HCT116 (cell line): ENCODE measurements at regions not wholly inside any gene's neighbourhood (a gene's known extent, or its start where the extent isn't known, plus 50 kb on each side); places are given as distances from the start of the nearest gene placed in this dataset.

Source experiments
- ATAC-seq: fragments of 200-7000 bp; cut with Tn5 transposase; 2 replicates; pipeline ENCODE4 v1.9.1; 2020; ENCODE audit warnings: mild to moderate bottlenecking, moderate library complexity
- BruUV-seq: library from RNA; stranded (reverse); fragments of 400-500 nt; replicated peaks from 2 replicates; lab custom pipeline; 2021; lab: Mats Ljungman, UMichigan
- CTCF ChIA-PET: fragments of 300-600 bp; sonication (Branson Sonifier 250); formaldehyde crosslinking; loops from one replicate; lab custom pipeline; 2021; ENCODE audit warnings: antibody characterized with exemption; lab: Charles Lee
- POLR2A ChIA-PET: fragments of 300-600, 350-600 bp; sonication (Branson Sonifier 250); formaldehyde crosslinking; loops from one replicate; lab custom pipeline; 2021; ENCODE audit warnings: antibody characterized with exemption; lab: Charles Lee
- RAD21 ChIA-PET, 2 experiments: fragments of 300-600 bp; sonication (Branson Sonifier 250); formaldehyde crosslinking; loops; one replicate each; lab custom pipeline; 2023; ENCODE audit warnings: low total read pairs in 2 of 2; ENCODE audit not compliant: uncharacterized antibody in 2 of 2, unreplicated experiment in 2 of 2, low non-redundant PET in 1 of 2; lab: Charles Lee
- DNase-seq: peaks from one replicate; pipeline ENCODE4 v3.0.0-alpha.2; 2010; ENCODE audit warnings: low read depth, low spot score
- H2AFZ ChIP-seq: fragments of 200-600 bp; shearing (Covaris generic), sonication (generic); 2 replicates; pipeline ENCODE4 v1.6.1; 2017; ENCODE audit warnings: low read depth, mixed run types, mixed read lengths, antibody characterized with exemption, low read length; ENCODE audit not compliant: poor library complexity, severe bottlenecking
- H3K27ac ChIP-seq: 2 replicates; pipeline ENCODE4 v1.5.1; 2012; ENCODE audit warnings: low read depth, low read length
- H3K27me3 ChIP-seq: fragments of 200-600 bp; sonication (generic); 2 replicates; pipeline ENCODE4 v1.6.1; 2016; ENCODE audit warnings: mixed run types, low read length, mixed read lengths; ENCODE audit not compliant: insufficient read depth
- H3K36me3 ChIP-seq, 2 experiments: fragments of 200-500 bp in 1 of 2; fragments of 200-600 bp in 1 of 2; sonication (Bioruptor generic) in 1 of 2; sonication (generic) in 1 of 2; 2 replicates each; pipeline versions ENCODE4 v1.5.1 to v1.6.1; 2014 to 2016; ENCODE audit warnings: low read length in 2 of 2, inconsistent platforms in 1 of 2, mixed read lengths in 1 of 2, mixed run types in 1 of 2; ENCODE audit not compliant: insufficient read depth in 2 of 2, control insufficient read depth in 1 of 2
- H3K4me1 ChIP-seq, 2 experiments: fragments of 200-600 bp in 1 of 2; sonication (generic) in 1 of 2; 2 replicates each; pipeline versions ENCODE4 v1.5.1 to v1.6.1; 2012 to 2017; ENCODE audit warnings: low read length in 2 of 2, inconsistent platforms in 1 of 2, mild to moderate bottlenecking in 1 of 2, mixed read lengths in 1 of 2, mixed run types in 1 of 2, moderate library complexity in 1 of 2; ENCODE audit not compliant: insufficient read depth in 2 of 2, control insufficient read depth in 1 of 2
- H3K4me2 ChIP-seq: fragments of 200-600 bp; sonication (generic); 2 replicates; pipeline ENCODE4 v1.6.1; 2017; ENCODE audit warnings: mixed run types, low read length, mixed read lengths
- H3K4me3 ChIP-seq, 2 experiments: fragments of 200-600 bp in 1 of 2; sonication (generic) in 1 of 2; replicated peaks in 1 of 2; 2 replicates each; pipeline ENCODE4 v1.5.1; 2011 to 2016; ENCODE audit warnings: low read length in 2 of 2, control low read depth in 1 of 2, low read depth in 1 of 2, mild to moderate bottlenecking in 1 of 2, mixed read lengths in 1 of 2, mixed run types in 1 of 2
- H3K79me2 ChIP-seq: fragments of 200-600 bp; sonication (generic); 2 replicates; pipeline ENCODE4 v1.6.1; 2017; ENCODE audit warnings: mild to moderate bottlenecking, mixed run types, low read length, moderate library complexity, mixed read lengths; ENCODE audit not compliant: insufficient read depth
- H3K9ac ChIP-seq: fragments of 200-600 bp; sonication (generic); 2 replicates; pipeline ENCODE4 v1.6.1; 2016; ENCODE audit warnings: low read length, mixed read lengths
- H3K9me2 ChIP-seq: fragments of 200-600 bp; sonication (generic), shearing (Covaris generic); 2 replicates; pipeline ENCODE4 v1.6.1; 2017; ENCODE audit warnings: mixed run types, mild to moderate bottlenecking, moderate library complexity; ENCODE audit not compliant: insufficient read depth
- H3K9me3 ChIP-seq, 2 experiments: fragments of 200-500 bp in 1 of 2; fragments of 200-600 bp in 1 of 2; sonication (Bioruptor generic) in 1 of 2; sonication (generic) in 1 of 2; 2 replicates each; pipeline ENCODE4 v1.6.1; 2014 to 2017; ENCODE audit warnings: low read length in 2 of 2, mixed read lengths in 2 of 2, inconsistent platforms in 1 of 2, low read depth in 1 of 2, mild to moderate bottlenecking in 1 of 2, mixed run types in 1 of 2, moderate library complexity in 1 of 2; ENCODE audit not compliant: control insufficient read depth in 1 of 2, insufficient read depth in 1 of 2
- H4K20me1 ChIP-seq: fragments of 200-600 bp; sonication (generic), shearing (Covaris generic); 2 replicates; pipeline ENCODE4 v1.6.1; 2017; ENCODE audit warnings: mixed run types, mild to moderate bottlenecking, moderate library complexity; ENCODE audit not compliant: insufficient read depth
- CEBPB ChIP-seq: IDR thresholded peaks from 2 replicates; pipeline ENCODE4 v1.6.1; 2012; ENCODE audit warnings: low read depth
- EGR1 ChIP-seq: IDR thresholded peaks from 2 replicates; pipeline ENCODE4 v1.6.1; 2012; ENCODE audit warnings: low read depth
- ELF1 ChIP-seq: IDR thresholded peaks from 2 replicates; pipeline ENCODE4 v1.6.1; 2012; ENCODE audit warnings: low read depth, borderline replicate concordance
- EZH2 ChIP-seq: fragments of 200-600 bp; sonication (generic); IDR thresholded peaks from 2 replicates; pipeline ENCODE4 v1.6.1; 2017; ENCODE audit warnings: antibody characterized with exemption, mixed run types
- EZH2phosphoT487 ChIP-seq: fragments of 200-600 bp; IDR thresholded peaks from 2 replicates; pipeline ENCODE4 v1.6.1; 2018; ENCODE audit warnings: antibody characterized with exemption, borderline replicate concordance
- FOSL1 ChIP-seq: IDR thresholded peaks from 2 replicates; pipeline ENCODE4 v1.6.1; 2012; ENCODE audit warnings: low read depth
- JUND ChIP-seq: IDR thresholded peaks from 2 replicates; pipeline ENCODE4 v1.6.1; 2012
- POLR2A ChIP-seq: IDR thresholded peaks from 2 replicates; pipeline ENCODE4 v1.7.0; 2011; ENCODE audit warnings: borderline replicate concordance; ENCODE audit not compliant: insufficient read depth, insufficient read length; ENCODE audit errors: extremely low read depth
- POLR2AphosphoS5 ChIP-seq: IDR thresholded peaks from 2 replicates; pipeline ENCODE4 v1.6.1; 2011; ENCODE audit warnings: mild to moderate bottlenecking, low read depth, low read length, moderate library complexity
- RAD21 ChIP-seq: IDR thresholded peaks from 2 replicates; pipeline ENCODE4 v1.6.1; 2012; ENCODE audit warnings: low read depth, mild to moderate bottlenecking
- SIN3A ChIP-seq: IDR thresholded peaks from 2 replicates; pipeline ENCODE4 v1.6.1; 2012; ENCODE audit warnings: low read depth
- SP1 ChIP-seq: IDR thresholded peaks from 2 replicates; pipeline ENCODE4 v1.6.1; 2012; ENCODE audit warnings: low read depth
- SRF ChIP-seq: IDR thresholded peaks from 2 replicates; pipeline ENCODE4 v1.6.1; 2012; ENCODE audit warnings: low read depth
- TCF7L2 ChIP-seq: IDR thresholded peaks from 2 replicates; pipeline ENCODE4 v1.7.0; 2011; ENCODE audit warnings: borderline replicate concordance, inconsistent platforms; ENCODE audit not compliant: insufficient read depth, insufficient read length; ENCODE audit errors: extremely low read depth
- YY1 ChIP-seq: IDR thresholded peaks from 2 replicates; pipeline ENCODE4 v1.6.1; 2011; ENCODE audit warnings: low read length, low read depth, moderate library complexity, mild to moderate bottlenecking; ENCODE audit not compliant: insufficient replicate concordance; ENCODE audit errors: extremely low read depth
- ZBTB33 ChIP-seq: IDR thresholded peaks from 2 replicates; pipeline ENCODE4 v1.6.1; 2011; ENCODE audit warnings: mild to moderate bottlenecking, low read length, moderate library complexity; ENCODE audit not compliant: insufficient replicate concordance; ENCODE audit errors: extremely low read depth
- ZNF274 ChIP-seq: fragments of 200-500 bp; sonication (Bioruptor generic); IDR thresholded peaks from 2 replicates; pipeline ENCODE4 v1.6.1; 2014; ENCODE audit warnings: mild to moderate bottlenecking, low read depth, low read length, inconsistent platforms
- intact Hi-C: fragments of 100-400 bp; cut with micrococcal nuclease; formaldehyde crosslinking; loops from 2 replicates; pipeline ENCODE4 v1.10.0; 2022
- TF ChIP-seq, protein P1 (sequence below), 3 experiments: fragments of 200-600 bp in 1 of 3; sonication (generic) in 1 of 3; IDR thresholded peaks in 2 of 3; conservative IDR thresholded peaks in 1 of 3; 2 replicates each; pipeline ENCODE4 v1.5.1; 2012 to 2017; ENCODE audit warnings: low read depth in 2 of 3, low read length in 2 of 3, antibody characterized with exemption in 1 of 3, borderline replicate concordance in 1 of 3, control low read depth in 1 of 3, mild to moderate bottlenecking in 1 of 3, mixed read lengths in 1 of 3, mixed run types in 1 of 3, moderate library complexity in 1 of 3; ENCODE audit not compliant: insufficient read depth in 1 of 3
- TF ChIP-seq, protein P2 (sequence below): IDR thresholded peaks from 2 replicates; pipeline ENCODE4 v1.6.1; 2012
- TF ChIP-seq, protein P3 (sequence below): IDR thresholded peaks from 2 replicates; pipeline ENCODE4 v1.6.1; 2012; ENCODE audit warnings: low read depth

DNA sequence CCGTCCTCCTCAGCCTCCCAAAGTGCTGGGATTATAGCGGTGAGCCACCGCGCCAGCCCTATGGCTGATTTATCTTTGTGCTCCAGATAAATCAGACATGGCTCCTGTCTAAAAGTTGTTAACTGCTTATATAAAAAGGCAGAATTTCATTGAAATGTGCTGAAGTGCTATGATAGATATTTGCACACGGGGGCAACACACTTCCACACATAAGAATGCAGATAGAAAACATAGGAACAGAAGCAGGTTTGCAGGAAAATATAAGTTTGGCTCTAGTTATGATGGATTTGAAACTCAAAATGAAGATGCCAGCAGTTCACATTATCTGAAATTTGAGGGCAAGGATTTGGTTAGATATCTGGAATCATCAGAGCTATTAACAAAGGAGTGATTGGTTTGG is 163.1 kb upstream of the SLITRK2 start:
- no TSS peak for BruUV-seq
- Histone ChIP-seq H4K20me1 (no peaks in the 10 kb centered on the region), H3K4me1 (no peaks in the 10 kb centered on the region), H3K36me3 (no peaks in the 10 kb centered on the region), H3K9ac (no peak overlapping the region), H3K27ac (no peak overlapping the region), H2AFZ (no peak overlapping the region), H3K9me2 (no peaks in the 10 kb centered on the region), H3K4me3 (no peak overlapping the region)
- ATAC-seq: no peak
- POLR2A ChIA-PET: no interaction called here
- RAD21 ChIA-PET: no interaction called here
- CTCF ChIA-PET: no interaction called here
- no peak for TF ChIP-seq POLR2AphosphoS5
- TF ChIP-seq CEBPB: no peak
- no peak for TF ChIP-seq TCF7L2
- TF ChIP-seq SIN3A: no peak
- TF ChIP-seq SP1: no peak
- no peak for TF ChIP-seq SRF
- no peak for TF ChIP-seq ZNF274
- TF ChIP-seq EGR1: no peak
- TF ChIP-seq ZBTB33: no peak
- TF ChIP-seq POLR2A: no peak
- TF ChIP-seq JUND: no peak
- no peak for TF ChIP-seq EZH2phosphoT487
- TF ChIP-seq RAD21: no peak
- TF ChIP-seq FOSL1: no peak
- TF ChIP-seq, protein P1, sequence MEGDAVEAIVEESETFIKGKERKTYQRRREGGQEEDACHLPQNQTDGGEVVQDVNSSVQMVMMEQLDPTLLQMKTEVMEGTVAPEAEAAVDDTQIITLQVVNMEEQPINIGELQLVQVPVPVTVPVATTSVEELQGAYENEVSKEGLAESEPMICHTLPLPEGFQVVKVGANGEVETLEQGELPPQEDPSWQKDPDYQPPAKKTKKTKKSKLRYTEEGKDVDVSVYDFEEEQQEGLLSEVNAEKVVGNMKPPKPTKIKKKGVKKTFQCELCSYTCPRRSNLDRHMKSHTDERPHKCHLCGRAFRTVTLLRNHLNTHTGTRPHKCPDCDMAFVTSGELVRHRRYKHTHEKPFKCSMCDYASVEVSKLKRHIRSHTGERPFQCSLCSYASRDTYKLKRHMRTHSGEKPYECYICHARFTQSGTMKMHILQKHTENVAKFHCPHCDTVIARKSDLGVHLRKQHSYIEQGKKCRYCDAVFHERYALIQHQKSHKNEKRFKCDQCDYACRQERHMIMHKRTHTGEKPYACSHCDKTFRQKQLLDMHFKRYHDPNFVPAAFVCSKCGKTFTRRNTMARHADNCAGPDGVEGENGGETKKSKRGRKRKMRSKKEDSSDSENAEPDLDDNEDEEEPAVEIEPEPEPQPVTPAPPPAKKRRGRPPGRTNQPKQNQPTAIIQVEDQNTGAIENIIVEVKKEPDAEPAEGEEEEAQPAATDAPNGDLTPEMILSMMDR (IDR thresholded peaks at IDR 0.05 in 2 of 3, conservative IDR thresholded peaks at IDR 0.05 in 1 of 3; ENCODE audit: borderline replicate concordance in 1 of 3, insufficient read depth in 1 of 3, low read depth in 2 of 3, low read length in 2 of 3): no peak
- TF ChIP-seq, protein P2, sequence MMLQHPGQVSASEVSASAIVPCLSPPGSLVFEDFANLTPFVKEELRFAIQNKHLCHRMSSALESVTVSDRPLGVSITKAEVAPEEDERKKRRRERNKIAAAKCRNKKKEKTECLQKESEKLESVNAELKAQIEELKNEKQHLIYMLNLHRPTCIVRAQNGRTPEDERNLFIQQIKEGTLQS: no peak
- TF ChIP-seq, protein P3, sequence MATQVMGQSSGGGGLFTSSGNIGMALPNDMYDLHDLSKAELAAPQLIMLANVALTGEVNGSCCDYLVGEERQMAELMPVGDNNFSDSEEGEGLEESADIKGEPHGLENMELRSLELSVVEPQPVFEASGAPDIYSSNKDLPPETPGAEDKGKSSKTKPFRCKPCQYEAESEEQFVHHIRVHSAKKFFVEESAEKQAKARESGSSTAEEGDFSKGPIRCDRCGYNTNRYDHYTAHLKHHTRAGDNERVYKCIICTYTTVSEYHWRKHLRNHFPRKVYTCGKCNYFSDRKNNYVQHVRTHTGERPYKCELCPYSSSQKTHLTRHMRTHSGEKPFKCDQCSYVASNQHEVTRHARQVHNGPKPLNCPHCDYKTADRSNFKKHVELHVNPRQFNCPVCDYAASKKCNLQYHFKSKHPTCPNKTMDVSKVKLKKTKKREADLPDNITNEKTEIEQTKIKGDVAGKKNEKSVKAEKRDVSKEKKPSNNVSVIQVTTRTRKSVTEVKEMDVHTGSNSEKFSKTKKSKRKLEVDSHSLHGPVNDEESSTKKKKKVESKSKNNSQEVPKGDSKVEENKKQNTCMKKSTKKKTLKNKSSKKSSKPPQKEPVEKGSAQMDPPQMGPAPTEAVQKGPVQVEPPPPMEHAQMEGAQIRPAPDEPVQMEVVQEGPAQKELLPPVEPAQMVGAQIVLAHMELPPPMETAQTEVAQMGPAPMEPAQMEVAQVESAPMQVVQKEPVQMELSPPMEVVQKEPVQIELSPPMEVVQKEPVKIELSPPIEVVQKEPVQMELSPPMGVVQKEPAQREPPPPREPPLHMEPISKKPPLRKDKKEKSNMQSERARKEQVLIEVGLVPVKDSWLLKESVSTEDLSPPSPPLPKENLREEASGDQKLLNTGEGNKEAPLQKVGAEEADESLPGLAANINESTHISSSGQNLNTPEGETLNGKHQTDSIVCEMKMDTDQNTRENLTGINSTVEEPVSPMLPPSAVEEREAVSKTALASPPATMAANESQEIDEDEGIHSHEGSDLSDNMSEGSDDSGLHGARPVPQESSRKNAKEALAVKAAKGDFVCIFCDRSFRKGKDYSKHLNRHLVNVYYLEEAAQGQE: no peak
- no peak for TF ChIP-seq ELF1
- TF ChIP-seq YY1: no peak
- no peak for TF ChIP-seq EZH2
- TF ChIP-seq, all 23 proteins: peak for 0
- Histone ChIP-seq H3K27me3 (no peaks in the 10 kb centered on the region), H3K4me2 (no peak overlapping the region), H3K9me3 (no peaks in the 10 kb centered on the region), H3K79me2 (no peaks in the 10 kb centered on the region)
- no peak for DNase-seq
- intact Hi-C loops: no loop called here
